Smooth muscle cell (in vitro differentiated cells): ENCODE measurements at regions not wholly inside any gene's neighbourhood (a gene's known extent, or its start where the extent isn't known, plus 50 kb on each side); places are given as distances from the start of the nearest gene placed in this dataset.

Source experiments
- DNase-seq: peaks from one replicate; lab custom pipeline; 2025; ENCODE audit not compliant: unreplicated experiment; lab: John Stamatoyannopoulos, UW
- H2AFZ ChIP-seq: fragments of 200-600 bp; sonication (generic); 2 replicates; pipeline ENCODE4 v1.6.0; 2016; ENCODE audit warnings: antibody characterized with exemption, low read depth, mild to moderate bottlenecking
- H3F3A ChIP-seq: fragments of 200-600 bp; sonication (generic); 2 replicates; pipeline ENCODE4 v1.6.0; 2017; ENCODE audit warnings: antibody characterized with exemption, low read depth
- H3K27ac ChIP-seq: fragments of 200-600 bp; sonication (generic); 2 replicates; pipeline ENCODE4 v1.5.1; 2016; ENCODE audit warnings: low read depth, mild to moderate bottlenecking
- H3K27me3 ChIP-seq: fragments of 200-600 bp; sonication (generic); 2 replicates; pipeline ENCODE4 v1.6.1; 2016; ENCODE audit warnings: low read depth, mild to moderate bottlenecking
- H3K36me3 ChIP-seq: fragments of 200-600 bp; sonication (generic); 2 replicates; pipeline ENCODE4 v1.5.1; 2016; ENCODE audit warnings: low read depth
- H3K4me1 ChIP-seq: fragments of 200-600 bp; sonication (generic); 2 replicates; pipeline ENCODE4 v1.5.1; 2016; ENCODE audit warnings: low read depth
- H3K4me2 ChIP-seq: fragments of 200-600 bp; sonication (generic); 2 replicates; pipeline ENCODE4 v1.6.0; 2016; ENCODE audit warnings: mild to moderate bottlenecking
- H3K4me3 ChIP-seq: fragments of 200-600 bp; sonication (generic); 2 replicates; pipeline ENCODE4 v1.5.1; 2016; ENCODE audit warnings: mild to moderate bottlenecking
- H3K79me2 ChIP-seq: fragments of 200-600 bp; sonication (generic); 2 replicates; pipeline ENCODE4 v1.6.0; 2016; ENCODE audit warnings: low read depth, mild to moderate bottlenecking
- H3K9ac ChIP-seq: fragments of 200-600 bp; sonication (generic); 2 replicates; pipeline ENCODE4 v1.6.0; 2016; ENCODE audit warnings: low read depth
- H3K9me3 ChIP-seq: fragments of 200-600 bp; sonication (generic); replicated peaks from 2 replicates; pipeline ENCODE4 v1.5.1; 2016; ENCODE audit warnings: low read depth
- H4K20me1 ChIP-seq: fragments of 200-600 bp; sonication (generic); 2 replicates; pipeline ENCODE4 v1.6.0; 2016; ENCODE audit warnings: low read depth
- CTCF ChIP-seq: fragments of 200-600 bp; sonication (generic); IDR thresholded peaks from 2 replicates; pipeline ENCODE4 v1.5.1; 2017; ENCODE audit warnings: borderline replicate concordance, mild to moderate bottlenecking, antibody characterized with exemption; ENCODE audit not compliant: insufficient read depth, poor library complexity, severe bottlenecking
- WGBS: methylation state at CpG from one replicate; pipeline ENCODE4 v1.1.7; 2016; ENCODE audit warnings: low lambda C conversion rate; 5-methylcytosine and 5-hydroxymethylcytosine counted together

GRCh38 chr1:95652423-95652965 is 418.5 kb downstream of the RWDD3 start:
- TF ChIP-seq CTCF: no peak
- no peaks in the 10 kb centered on the region for H3K27me3 ChIP-seq
- H3F3A ChIP-seq: peaks cover 6% of the 10 kb centered on the region
- WGBS: 87% methylated on average over 8 of the region's 8 CpGs
- no peaks in the 10 kb centered on the region for H3K9me3 ChIP-seq
- H3K4me2 ChIP-seq: no peak overlapping the region
- H2AFZ ChIP-seq: peak overlapping the region; percentile 49
- no peak overlapping the region for H3K9ac ChIP-seq
- no peaks in the 10 kb centered on the region for H3K4me1 ChIP-seq
- H3K79me2 ChIP-seq: no peaks in the 10 kb centered on the region
- H4K20me1 ChIP-seq: no peaks in the 10 kb centered on the region
- no peak overlapping the region for H3K4me3 ChIP-seq
- DNase-seq: no peak
- H3K36me3 ChIP-seq: no peaks in the 10 kb centered on the region
- H3K27ac ChIP-seq: peak overlapping the region; percentile 91

GRCh38 chr1:95653618-95654017 is 419.6 kb downstream of the RWDD3 start:
- peak overlapping the region; percentile 49 for H2AFZ ChIP-seq
- no peak overlapping the region for H3K4me3 ChIP-seq
- no peaks in the 10 kb centered on the region for H3K4me1 ChIP-seq
- no peaks in the 10 kb centered on the region for H3K27me3 ChIP-seq
- peaks cover 6% of the 10 kb centered on the region for H3F3A ChIP-seq
- H3K9ac ChIP-seq: peak overlapping the region; percentile 51
- no peaks in the 10 kb centered on the region for H3K79me2 ChIP-seq
- H3K9me3 ChIP-seq: no peaks in the 10 kb centered on the region
- no peak for DNase-seq
- H3K27ac ChIP-seq: peak overlapping the region; percentile 91
- TF ChIP-seq CTCF: no peak
- WGBS: 47% methylated on average over 4 of the region's 4 CpGs
- no peaks in the 10 kb centered on the region for H4K20me1 ChIP-seq
- peak overlapping the region; percentile 58 for H3K4me2 ChIP-seq
- no peaks in the 10 kb centered on the region for H3K36me3 ChIP-seq

- no peaks in the 10 kb centered on the region for H3F3A ChIP-seq
- no peak for TF ChIP-seq CTCF
- no peak for DNase-seq
- H3K4me3 ChIP-seq: no peak overlapping the region
- peak overlapping the region; percentile 82 for H3K9ac ChIP-seq
- H3K9me3 ChIP-seq: no peaks in the 10 kb centered on the region
- H2AFZ ChIP-seq: no peak overlapping the region
- 86% methylated on average over 7 of the region's 7 CpGs for WGBS
- no peak overlapping the region for H3K4me2 ChIP-seq
- no peaks in the 10 kb centered on the region for H3K27me3 ChIP-seq
- H3K27ac ChIP-seq: peak overlapping the region; percentile 91
- no peaks in the 10 kb centered on the region for H3K79me2 ChIP-seq
- no peaks in the 10 kb centered on the region for H3K4me1 ChIP-seq
- no peaks in the 10 kb centered on the region for H4K20me1 ChIP-seq
- H3K36me3 ChIP-seq: no peaks in the 10 kb centered on the region
Measured at GRCh38 chr1:95655321-95656020, 421.5 kb downstream of the RWDD3 start.

- Histone ChIP-seq H3F3A (no peaks in the 10 kb centered on the region), H3K9ac (no peak overlapping the region), H3K4me1 (no peaks in the 10 kb centered on the region), H3K27me3 (no peaks in the 10 kb centered on the region), H3K27ac (no peak overlapping the region), H4K20me1 (no peaks in the 10 kb centered on the region), H3K9me3 (no peaks in the 10 kb centered on the region), H3K79me2 (no peaks in the 10 kb centered on the region), H3K4me3 (no peak overlapping the region), H3K4me2 (no peak overlapping the region), H2AFZ (no peak overlapping the region), H3K36me3 (no peaks in the 10 kb centered on the region)
- WGBS: 94% methylated on average over 4 of the region's 4 CpGs
- no peak for DNase-seq
- no peak for TF ChIP-seq CTCF
Measured at GRCh38 chr1:95657248-95657647, 423.2 kb downstream of the RWDD3 start.
